ENCODE measurements at regions not wholly inside any gene's neighbourhood (a gene's known extent, or its start where the extent isn't known, plus 50 kb on each side); places are given as distances from the start of the nearest gene placed in this dataset.
"Not testable (repeated sequence)": the region's sequence is repeated elsewhere in the genome, so short reads cannot be mapped to it uniquely, and the experiment has no call there.

GRCh38 chr5:99441235-99441634 is 512.4 kb upstream of the CHD1 start:
- no peak for DNase-seq (ENCODE audit: low read depth in 2 of 2)

- DNase-seq (ENCODE audit: low read depth in 2 of 2), result no peak
Observed at GRCh38 chr5:99438619-99439018, 509.8 kb upstream of the CHD1 start.

- DNase-seq (ENCODE audit: low read depth in 2 of 2), result no peak
Observed at GRCh38 chr5:99437986-99438385, 509.2 kb upstream of the CHD1 start.

GRCh38 chr5:99423396-99423795 is 494.6 kb upstream of the CHD1 start:
- DNase-seq (ENCODE audit: low read depth in 2 of 2), result not testable (repeated sequence)

- DNase-seq (ENCODE audit: low read depth in 2 of 2), result not testable (repeated sequence)
Observed at GRCh38 chr5:99418640-99419039, 489.8 kb upstream of the CHD1 start.

GRCh38 chr5:99410386-99410785 is 481.6 kb upstream of the CHD1 start:
- DNase-seq (ENCODE audit: low read depth in 2 of 2), result not testable (repeated sequence)

- DNase-seq (ENCODE audit: low read depth in 2 of 2), result not testable (repeated sequence)
Observed at GRCh38 chr5:99404764-99405302, 476.0 kb upstream of the CHD1 start.

GRCh38 chr5:99400571-99400970 is 471.8 kb upstream of the CHD1 start:
- not testable (repeated sequence) for DNase-seq (ENCODE audit: low read depth in 2 of 2)

- no peak for DNase-seq (ENCODE audit: low read depth in 2 of 2)
Observed at GRCh38 chr5:99398976-99399375, 470.2 kb upstream of the CHD1 start.

GRCh38 chr5:99386406-99387077 is 457.7 kb upstream of the CHD1 start:
- DNase-seq (ENCODE audit: low read depth in 2 of 2), result no peak

- no peak for DNase-seq (ENCODE audit: low read depth in 2 of 2)
Observed at GRCh38 chr5:99379187-99379586, 450.4 kb upstream of the CHD1 start.

- no peak for DNase-seq (ENCODE audit: low read depth in 2 of 2)
Observed at GRCh38 chr5:99378443-99378842, 449.6 kb upstream of the CHD1 start.

GRCh38 chr5:99369797-99370593 is 441.2 kb upstream of the CHD1 start:
- no peak for DNase-seq (ENCODE audit: low read depth in 2 of 2)

- no peak for DNase-seq (ENCODE audit: low read depth in 2 of 2)
Observed at GRCh38 chr5:99368726-99369125, 439.9 kb upstream of the CHD1 start.

GRCh38 chr5:99355881-99356280 is 427.1 kb upstream of the CHD1 start:
- no peak for DNase-seq (ENCODE audit: low read depth in 2 of 2)

GRCh38 chr5:99349787-99350186 is 421.0 kb upstream of the CHD1 start:
- no peak for DNase-seq (ENCODE audit: low read depth in 2 of 2)

GRCh38 chr5:99348597-99348996 is 419.8 kb upstream of the CHD1 start:
- DNase-seq (ENCODE audit: low read depth in 2 of 2), result no peak

GRCh38 chr5:99339758-99340157 is 411.0 kb upstream of the CHD1 start:
- not testable (repeated sequence) for DNase-seq (ENCODE audit: low read depth in 2 of 2)

GRCh38 chr5:99334936-99335335 is 406.1 kb upstream of the CHD1 start:
- no peak for DNase-seq (ENCODE audit: low read depth in 2 of 2)

GRCh38 chr5:99331061-99331460 is 402.3 kb upstream of the CHD1 start:
- no peak for DNase-seq (ENCODE audit: low read depth in 2 of 2)

- DNase-seq (ENCODE audit: low read depth in 2 of 2), result no peak
Observed at GRCh38 chr5:99320436-99320835, 391.6 kb upstream of the CHD1 start.

- DNase-seq (ENCODE audit: low read depth in 2 of 2), result no peak
Observed at GRCh38 chr5:99317136-99317535, 388.3 kb upstream of the CHD1 start.

GRCh38 chr5:99316484-99316883 is 387.7 kb upstream of the CHD1 start:
- DNase-seq (ENCODE audit: low read depth in 2 of 2), result no peak
